GM18907 (cell line): ENCODE measurements at regions not wholly inside any gene's neighbourhood (a gene's known extent, or its start where the extent isn't known, plus 50 kb on each side); places are given as distances from the start of the nearest gene placed in this dataset.
A peak's percentile ranks its signal among the peaks of the same experiment; 100 is the strongest.

ENCODE experiments used
- ATAC-seq: cut with Tn5 transposase; IDR thresholded peaks from one replicate; pipeline ENCODE4 v1.9.1; 2021; ENCODE audit warnings: mild to moderate bottlenecking, moderate library complexity; ENCODE audit not compliant: unreplicated experiment

- ATAC-seq: no peak
Measured at GRCh38 chr9:20048985-20049384, 260.1 kb upstream of the SLC24A2 start.

- no peak for ATAC-seq
Measured at GRCh38 chr9:20048437-20048836, 259.6 kb upstream of the SLC24A2 start.

- no peak for ATAC-seq
Measured at GRCh38 chr9:20044686-20045085, 255.8 kb upstream of the SLC24A2 start.

- ATAC-seq: peak; percentile 50
Measured at GRCh38 chr9:20043461-20043860, 254.6 kb upstream of the SLC24A2 start.

GRCh38 chr9:20043035-20043434 is 254.2 kb upstream of the SLC24A2 start:
- ATAC-seq: peak; percentile 71

GRCh38 chr9:20042128-20042711 is 253.4 kb upstream of the SLC24A2 start:
- ATAC-seq: no peak

- no peak for ATAC-seq
Measured at GRCh38 chr9:20041697-20042081, 252.9 kb upstream of the SLC24A2 start.

GRCh38 chr9:20040991-20041696 is 252.3 kb upstream of the SLC24A2 start:
- ATAC-seq: no peak

GRCh38 chr9:20037699-20038098 is 248.9 kb upstream of the SLC24A2 start:
- ATAC-seq: no peak

- ATAC-seq: no peak
Measured at GRCh38 chr9:20033511-20033910, 244.7 kb upstream of the SLC24A2 start.

- no peak for ATAC-seq
Measured at GRCh38 chr9:20032413-20033006, 243.7 kb upstream of the SLC24A2 start.

GRCh38 chr9:20031836-20032235 is 243.0 kb upstream of the SLC24A2 start:
- no peak for ATAC-seq

- no peak for ATAC-seq
Measured at GRCh38 chr9:20030671-20031070, 241.8 kb upstream of the SLC24A2 start.

GRCh38 chr9:20030221-20030620 is 241.4 kb upstream of the SLC24A2 start:
- ATAC-seq: no peak

GRCh38 chr9:20028849-20029231 is 240.0 kb upstream of the SLC24A2 start:
- ATAC-seq: no peak

GRCh38 chr9:20028192-20028848 is 239.5 kb upstream of the SLC24A2 start:
- ATAC-seq: no peak

- ATAC-seq: no peak
Measured at GRCh38 chr9:20023961-20024571, 235.2 kb upstream of the SLC24A2 start.

- no peak for ATAC-seq
Measured at GRCh38 chr9:20023210-20023905, 234.5 kb upstream of the SLC24A2 start.

- ATAC-seq: no peak
Measured at GRCh38 chr9:20022410-20022809, 233.6 kb upstream of the SLC24A2 start.

GRCh38 chr9:20016611-20017010 is 227.8 kb upstream of the SLC24A2 start:
- no peak for ATAC-seq

GRCh38 chr9:20015427-20015931 is 226.6 kb upstream of the SLC24A2 start:
- no peak for ATAC-seq
